ENCODE measurements at regions not wholly inside any gene's neighbourhood (a gene's known extent, or its start where the extent isn't known, plus 50 kb on each side); places are given as distances from the start of the nearest gene placed in this dataset.
A peak's percentile ranks its signal among the peaks of the same experiment; 100 is the strongest.

DNA sequence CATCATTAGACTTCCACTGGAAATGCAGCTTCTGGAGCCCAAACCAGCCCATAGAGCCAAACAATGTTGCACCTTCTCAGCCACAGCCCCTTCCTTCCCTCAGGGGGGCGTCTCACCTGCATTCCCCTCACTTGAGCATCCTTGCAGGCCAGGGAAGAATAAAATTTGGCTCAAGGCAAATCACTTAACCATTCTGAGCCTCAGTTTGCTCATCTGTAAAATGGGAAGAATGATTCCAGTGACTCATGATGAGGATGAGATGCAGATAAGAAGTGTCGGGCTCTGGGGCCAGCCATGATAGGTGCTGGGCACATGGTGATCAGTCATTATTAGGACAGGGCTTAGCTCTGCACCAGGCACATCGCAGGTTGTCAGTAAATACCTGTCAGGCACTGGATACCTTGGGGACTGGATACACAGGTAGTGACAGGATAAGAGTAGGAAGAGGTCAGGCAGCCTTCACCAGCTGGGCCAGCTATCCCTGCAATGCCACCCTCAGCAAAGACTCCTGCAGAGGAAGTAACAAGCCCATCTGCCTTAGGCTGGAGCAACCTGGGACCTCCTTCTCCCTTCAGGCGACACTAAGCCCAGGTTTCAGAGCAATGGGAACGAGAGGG lies 208.0 kb upstream of the TNRC6C start:
- no peak for DNase-seq

DNA sequence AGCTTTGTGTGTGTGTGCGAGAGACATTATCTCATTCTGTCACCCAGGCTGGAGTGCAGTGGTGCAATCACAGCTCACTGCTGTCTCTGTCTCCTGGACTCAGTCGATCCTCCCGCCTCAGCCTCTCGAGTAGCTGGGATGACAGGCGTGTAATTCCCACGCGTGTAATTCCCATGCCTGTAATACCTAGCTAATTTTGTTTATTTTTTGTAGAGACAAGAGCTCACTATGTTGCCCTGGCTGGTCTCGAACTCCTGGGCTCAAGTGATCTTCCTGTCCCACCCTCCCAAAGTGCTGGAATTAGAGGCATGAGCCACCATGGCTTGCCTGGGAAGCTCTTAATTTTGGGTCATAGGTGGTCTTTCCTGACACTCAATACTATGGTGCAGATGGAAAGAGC lies 205.3 kb upstream of the TNRC6C start:
- no peak for DNase-seq

DNA sequence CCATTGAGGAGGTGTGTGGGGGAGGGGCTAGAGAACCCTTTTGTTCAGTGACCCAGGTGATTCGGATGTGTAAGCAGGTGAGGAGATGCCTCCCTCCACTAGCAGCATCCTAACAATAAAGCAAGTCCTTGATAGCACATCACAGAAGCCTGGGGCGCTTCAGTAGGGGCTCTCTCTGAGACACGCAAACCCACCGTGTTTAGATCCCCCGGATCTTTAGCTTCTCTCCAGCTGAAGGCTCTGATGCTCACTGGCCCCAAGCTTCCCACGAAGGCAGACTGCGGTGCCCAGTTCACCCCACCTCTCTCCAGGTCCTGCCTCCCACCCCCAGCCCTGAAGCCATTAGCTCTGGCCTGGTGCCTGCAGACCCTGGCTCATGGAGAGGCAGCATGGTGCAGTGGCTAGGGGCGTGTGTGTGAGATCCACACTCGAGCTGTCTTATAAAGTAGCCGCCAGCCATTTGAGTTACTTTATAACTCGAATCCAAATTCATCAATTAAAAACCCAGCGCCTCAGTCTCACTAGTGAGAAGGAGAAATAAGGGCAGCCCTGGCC lies 204.7 kb upstream of the TNRC6C start:
- no peak for DNase-seq

- no peak for DNase-seq
Observed at GRCh38 chr17:77754956-77755355, 203.5 kb upstream of the TNRC6C start.

DNA sequence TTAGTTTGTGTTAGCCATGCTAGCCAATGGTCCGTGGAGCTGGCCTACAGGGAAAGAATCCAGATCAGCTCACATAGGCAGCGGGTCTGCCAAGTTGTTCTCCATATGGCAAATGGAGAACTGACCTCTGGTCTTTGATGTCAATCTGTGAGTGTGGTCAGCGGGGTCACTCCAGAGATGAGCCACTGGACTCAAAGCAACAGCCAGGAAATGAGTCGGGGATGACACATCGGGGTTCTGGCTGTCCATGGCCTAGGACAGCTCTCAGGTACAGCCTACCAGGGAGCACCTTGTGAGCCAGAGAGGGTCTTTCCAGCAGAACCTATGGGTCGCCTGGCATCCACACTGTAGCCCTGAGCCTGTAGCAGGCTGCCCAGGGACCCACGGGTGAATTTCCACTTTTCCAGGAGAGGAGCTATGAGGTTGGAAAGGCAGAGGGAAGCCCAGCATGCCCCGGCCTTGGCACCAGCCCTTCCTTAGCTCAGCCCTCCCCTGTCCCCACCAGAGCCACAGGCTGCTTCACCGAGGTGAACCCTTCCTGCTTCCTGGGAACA lies 203.0 kb upstream of the TNRC6C start:
- no peak for DNase-seq

DNA sequence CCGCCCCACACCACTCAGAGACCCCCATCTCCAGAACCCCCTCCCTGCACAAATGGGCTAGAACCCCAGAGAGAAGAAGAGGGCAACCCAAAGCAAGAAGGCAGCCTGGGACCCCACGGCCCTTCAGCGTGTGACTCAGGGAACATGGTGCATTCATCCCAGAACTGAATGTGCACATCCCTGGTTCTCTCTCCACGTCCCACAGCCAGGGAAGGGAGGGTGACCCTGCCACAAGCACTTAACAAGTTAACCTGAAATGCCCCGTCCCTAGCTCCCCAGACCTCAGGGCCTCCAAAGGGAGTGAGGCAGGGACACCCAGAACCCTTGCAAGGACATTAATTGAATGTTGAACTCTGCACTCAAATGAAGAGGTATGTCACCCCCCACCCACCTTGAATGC lies 202.5 kb upstream of the TNRC6C start:
- DNase-seq, result no peak

DNA sequence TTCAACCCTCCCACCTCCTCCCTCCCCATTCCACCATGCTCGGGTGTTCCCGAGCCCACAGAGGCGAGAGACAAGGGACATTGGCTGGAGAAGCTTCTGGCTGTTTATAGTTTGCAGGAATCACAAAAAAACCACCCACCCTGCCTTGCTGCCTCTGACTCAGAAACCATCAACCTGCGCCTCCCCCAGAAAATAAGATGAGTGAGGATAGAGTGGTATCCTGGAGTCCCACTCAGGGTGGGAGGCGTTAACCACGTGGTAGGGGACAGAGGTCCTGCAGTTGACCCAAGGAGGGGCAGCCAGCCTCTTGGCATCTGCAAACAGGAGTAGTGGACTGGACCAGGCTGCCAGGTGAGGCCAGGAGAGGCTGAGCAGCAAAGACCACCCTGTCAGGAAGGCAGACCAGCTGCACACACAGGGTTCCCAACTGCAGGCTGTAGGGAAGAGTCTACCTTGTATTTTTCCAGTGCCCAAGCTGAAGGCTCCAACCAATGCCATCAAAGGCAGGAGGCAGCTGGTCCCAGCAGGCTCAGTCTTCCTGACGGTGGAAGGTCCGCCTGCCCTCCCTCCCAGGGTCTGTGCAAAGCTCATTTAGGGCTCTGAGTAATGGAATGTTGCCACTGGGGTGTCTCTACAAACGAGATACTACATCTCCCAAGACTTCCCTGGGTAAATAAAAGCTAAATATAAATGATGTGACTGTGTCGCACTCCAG lies 201.5 kb upstream of the TNRC6C start:
- DNase-seq, result peak in 1 of 14 donors; percentile 68

GRCh38 chr17:77757561-77757898 lies 201.0 kb upstream of the TNRC6C start:
- DNase-seq, result no peak

- DNase-seq, result no peak
Observed at GRCh38 chr17:77763023-77763422, 195.5 kb upstream of the TNRC6C start.

GRCh38 chr17:77763575-77763974 lies 194.9 kb upstream of the TNRC6C start:
- DNase-seq, result no peak

- DNase-seq, result no peak
Observed at GRCh38 chr17:77765292-77765691, 193.2 kb upstream of the TNRC6C start.

GRCh38 chr17:77767148-77767547 lies 191.4 kb upstream of the TNRC6C start:
- DNase-seq, result no peak

DNA sequence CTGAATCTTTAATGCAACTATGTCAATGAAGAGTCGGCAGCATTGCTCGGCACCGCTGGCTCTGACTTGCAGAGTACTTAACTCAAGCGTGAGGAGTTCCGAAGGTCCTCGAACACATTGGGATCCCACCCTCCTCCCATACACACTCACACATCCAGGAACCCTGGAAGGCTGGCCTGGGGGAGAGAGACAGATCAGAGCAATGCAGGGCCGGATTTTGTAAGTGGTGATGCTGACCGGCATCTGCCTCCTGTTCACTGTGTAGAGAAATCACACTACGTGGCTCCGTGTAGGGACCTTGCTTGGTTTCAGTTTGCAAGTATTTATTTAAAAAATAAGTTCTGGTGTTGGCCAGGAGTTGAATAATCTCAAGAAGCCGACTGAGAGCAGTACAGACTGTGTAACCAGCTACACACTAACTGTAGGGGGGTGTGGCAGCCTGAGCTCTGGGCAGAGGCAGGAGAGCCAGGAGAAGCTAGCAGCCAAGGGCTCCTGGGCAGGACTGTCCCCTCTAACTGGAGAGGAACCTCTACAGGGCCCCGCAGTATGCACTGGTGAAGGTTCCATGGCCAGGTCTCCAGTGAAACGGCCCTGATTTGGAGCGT lies 190.2 kb upstream of the TNRC6C start:
- no peak for DNase-seq

DNA sequence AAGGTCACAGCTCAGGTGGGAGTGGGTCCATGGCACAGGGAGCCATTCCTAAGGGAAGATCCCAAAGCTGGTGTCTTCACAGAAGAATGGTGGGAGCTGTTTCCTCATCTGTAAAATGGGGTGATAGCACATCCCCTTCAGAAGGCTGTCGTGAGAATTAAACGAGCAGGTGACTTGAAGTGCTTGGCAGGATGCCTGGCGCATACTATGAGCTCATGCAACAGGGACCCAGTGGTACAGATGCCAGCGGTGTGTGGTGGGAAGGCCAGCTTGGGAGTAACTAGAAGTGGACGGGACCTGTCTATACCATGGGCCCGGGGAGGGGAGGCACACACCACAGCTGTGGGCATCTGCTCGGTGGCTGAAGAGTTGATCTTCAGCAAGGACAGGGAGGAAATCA lies 189.3 kb upstream of the TNRC6C start:
- no peak for DNase-seq

- no peak for DNase-seq
Observed at GRCh38 chr17:77769762-77770161, 188.7 kb upstream of the TNRC6C start.

DNA sequence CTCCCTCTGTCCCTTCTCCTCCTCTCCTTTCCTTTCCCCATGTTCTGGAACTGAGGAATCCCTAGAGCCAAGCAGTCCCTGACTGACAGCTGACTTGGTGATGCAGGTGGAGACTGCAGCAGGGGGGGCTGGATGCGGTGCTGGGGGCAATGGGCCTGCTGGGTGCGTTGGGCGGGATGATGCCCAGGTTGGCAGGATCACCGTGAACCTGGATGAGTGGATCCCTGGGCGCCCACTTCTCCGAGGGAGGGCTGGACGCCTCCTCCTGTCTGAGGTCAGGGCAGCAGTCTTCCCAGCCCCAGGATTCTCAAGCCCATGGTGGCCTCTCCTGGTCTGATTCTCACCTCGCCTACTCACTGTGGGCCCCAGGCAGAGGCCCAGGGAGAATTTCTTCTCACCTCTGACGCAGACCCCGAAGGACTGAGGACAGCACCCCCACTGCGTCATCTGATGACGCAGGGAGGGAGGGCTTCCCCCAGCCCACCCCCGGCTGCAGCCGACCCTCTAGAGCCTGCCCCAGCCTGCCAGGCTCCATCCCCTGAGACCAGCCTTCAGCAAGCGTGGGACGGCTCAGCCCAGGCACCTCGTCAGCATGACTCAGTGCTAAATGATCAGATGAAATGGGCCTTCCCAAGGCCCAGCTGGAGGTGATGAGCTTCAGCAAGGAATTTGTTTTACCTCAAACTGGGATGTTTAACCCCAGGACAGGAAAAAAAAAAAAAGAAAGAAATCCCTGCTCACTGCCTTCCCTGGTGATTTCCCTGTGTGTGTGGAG lies 188.0 kb upstream of the TNRC6C start:
- DNase-seq, result no peak

GRCh38 chr17:77771145-77771544 lies 187.4 kb upstream of the TNRC6C start:
- DNase-seq, result no peak

DNA sequence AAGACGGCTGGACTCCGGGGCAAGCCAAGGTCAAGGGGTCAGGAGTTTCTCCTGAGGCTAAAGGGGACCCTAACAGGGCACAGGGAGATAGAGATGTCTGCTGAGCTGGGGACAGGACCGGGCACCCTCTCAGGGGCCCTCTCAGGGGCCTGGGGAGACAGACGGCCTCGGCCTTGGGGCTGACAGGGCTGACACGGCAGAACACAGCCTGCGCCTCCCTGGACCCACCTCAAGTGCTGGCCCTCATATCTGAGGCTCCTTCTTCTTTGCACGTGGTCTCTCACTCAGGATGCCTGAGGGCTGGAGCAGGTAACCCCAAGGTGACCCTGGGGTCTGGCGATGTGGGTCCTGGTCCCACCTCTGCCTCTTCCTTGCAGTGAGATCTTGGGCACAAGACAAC lies 186.9 kb upstream of the TNRC6C start:
- DNase-seq, result no peak

GRCh38 chr17:77771998-77772397 lies 186.5 kb upstream of the TNRC6C start:
- no peak for DNase-seq

DNA sequence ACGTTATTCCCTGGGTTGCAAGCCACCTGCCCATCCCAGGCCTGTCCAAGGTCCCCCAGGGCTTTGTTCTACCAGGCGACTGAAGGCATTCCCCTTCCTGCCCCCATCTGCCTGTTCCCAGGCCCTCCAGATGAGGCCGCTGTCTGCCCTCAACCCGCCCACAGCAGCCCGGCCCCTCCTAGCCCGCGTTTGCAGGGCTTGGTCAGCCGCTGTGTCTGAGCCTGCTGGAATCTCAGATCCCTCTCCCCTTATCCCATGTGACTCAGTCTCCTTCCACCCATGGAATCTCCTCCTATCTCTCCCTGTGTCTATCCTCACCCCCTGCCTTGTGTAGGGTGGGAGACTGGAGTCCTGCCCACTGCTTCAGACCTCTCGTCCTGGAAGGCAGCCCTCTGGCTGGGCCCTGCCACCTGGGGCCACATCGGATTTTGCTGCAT lies 186.0 kb upstream of the TNRC6C start:
- peak in 2 of 14 donors; percentile 2 for DNase-seq

GRCh38 chr17:77772899-77773358 lies 185.6 kb upstream of the TNRC6C start:
- no peak for DNase-seq

- no peak for DNase-seq
Observed at GRCh38 chr17:77774182-77774581, 184.3 kb upstream of the TNRC6C start.

Measured in C1 segment of cervical spinal cord (tissue), 14 donors.